Fibroblast of skin of scalp (primary cell): ENCODE measurements at regions not wholly inside any gene's neighbourhood (a gene's known extent, or its start where the extent isn't known, plus 50 kb on each side); places are given as distances from the start of the nearest gene placed in this dataset.
"Not testable (repeated sequence)": the region's sequence is repeated elsewhere in the genome, so short reads cannot be mapped to it uniquely, and the experiment has no call there.

ENCODE experiments used
- DNase-seq: peaks from one replicate; pipeline ENCODE4 v3.0.0-alpha.2; 2013

DNA sequence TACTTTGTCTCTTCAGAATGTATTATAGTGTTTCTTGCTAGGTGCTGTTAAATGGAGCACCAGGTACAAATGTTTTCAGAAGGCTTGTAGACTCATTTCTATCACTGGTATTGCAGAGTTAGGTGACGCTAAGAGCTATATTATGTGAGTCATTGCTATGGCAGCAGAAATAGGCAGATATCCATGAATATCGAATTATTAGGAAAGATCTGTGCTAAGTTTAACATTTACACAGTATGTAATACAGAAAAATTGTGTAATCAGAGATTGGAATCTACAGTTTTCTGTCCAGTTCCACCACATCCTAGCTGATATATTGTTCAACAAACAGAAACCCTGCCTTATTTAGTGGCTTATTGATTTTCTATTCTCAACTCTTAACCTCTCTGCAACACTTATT, 1025.5 kb downstream of the STIM2 start:
- no peak for DNase-seq

DNA sequence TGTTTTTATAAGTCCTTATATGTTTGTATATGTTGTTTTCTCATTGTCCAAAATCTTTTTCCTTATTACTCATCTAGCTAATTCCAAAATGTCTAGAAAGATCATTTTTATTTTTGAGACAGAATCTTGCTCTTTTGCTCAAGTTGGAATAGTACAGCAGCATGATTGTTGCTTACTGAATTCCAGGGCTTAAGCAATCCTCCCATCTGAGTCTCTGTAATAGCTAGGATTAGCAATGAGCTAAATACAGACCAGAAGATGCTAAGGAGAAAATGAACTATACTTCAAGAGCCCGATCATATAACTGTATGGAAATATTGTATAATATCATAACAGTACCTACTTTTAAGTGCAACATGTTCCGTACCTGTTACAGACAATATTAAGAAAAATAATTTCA, 1027.0 kb downstream of the STIM2 start:
- no peak for DNase-seq

DNA sequence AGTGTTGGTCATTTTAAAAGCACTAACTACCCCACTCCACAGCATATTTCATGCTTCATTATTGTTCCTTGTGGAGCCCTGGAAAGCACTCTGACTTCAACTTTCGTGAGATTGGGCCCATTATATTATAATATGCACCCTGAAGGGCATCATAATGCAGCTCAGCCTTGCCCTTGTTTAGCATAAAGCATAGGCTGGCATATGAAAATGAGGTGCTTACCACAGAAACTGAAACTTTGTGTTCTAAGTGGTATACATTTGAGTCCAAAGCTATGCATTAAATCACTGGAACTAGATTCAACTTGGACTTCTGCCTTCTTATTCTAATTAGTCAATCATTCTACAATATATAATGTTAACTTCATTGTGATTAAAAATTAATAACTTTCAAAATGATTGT, 1027.9 kb downstream of the STIM2 start:
- no peak for DNase-seq

DNA sequence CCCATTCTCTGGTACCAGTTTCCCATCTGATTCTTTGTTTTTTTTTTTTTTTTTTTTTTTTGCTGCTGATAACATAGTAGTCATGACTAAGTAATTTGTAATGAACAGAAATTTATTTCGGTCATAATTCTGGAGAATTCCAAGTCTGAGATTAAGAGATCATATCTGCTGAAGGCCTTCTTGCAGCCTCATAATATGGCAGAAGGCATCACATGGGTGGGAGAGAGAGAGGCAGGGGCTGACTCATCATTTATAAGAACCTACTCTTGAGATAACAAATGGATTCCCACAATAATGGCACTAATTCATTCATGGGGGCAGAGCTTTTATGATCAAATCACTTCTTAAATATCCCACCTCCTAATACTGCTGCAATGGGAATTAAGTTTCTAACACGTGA, 1034.3 kb downstream of the STIM2 start:
- DNase-seq = peak; percentile 1

DNA sequence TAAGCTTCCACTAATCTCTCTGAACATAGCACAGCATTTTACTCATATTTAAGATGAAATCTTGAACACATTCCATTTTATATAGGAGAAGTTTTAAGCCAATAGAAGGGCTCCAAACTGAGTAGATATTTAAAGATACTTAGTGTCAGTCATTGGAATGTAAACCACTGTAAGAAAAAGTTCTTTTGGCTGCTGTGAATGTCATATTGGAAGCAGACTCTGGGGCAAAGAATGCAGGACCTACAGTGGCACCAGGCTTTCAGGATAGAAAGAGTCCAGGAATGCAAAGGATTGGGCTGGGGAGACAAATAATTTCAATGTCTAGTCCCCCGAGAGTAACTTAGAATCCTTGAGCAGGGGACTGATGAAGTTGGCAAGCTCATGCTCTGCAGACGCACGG, 1047.7 kb downstream of the STIM2 start:
- peak; percentile 79 for DNase-seq

DNA sequence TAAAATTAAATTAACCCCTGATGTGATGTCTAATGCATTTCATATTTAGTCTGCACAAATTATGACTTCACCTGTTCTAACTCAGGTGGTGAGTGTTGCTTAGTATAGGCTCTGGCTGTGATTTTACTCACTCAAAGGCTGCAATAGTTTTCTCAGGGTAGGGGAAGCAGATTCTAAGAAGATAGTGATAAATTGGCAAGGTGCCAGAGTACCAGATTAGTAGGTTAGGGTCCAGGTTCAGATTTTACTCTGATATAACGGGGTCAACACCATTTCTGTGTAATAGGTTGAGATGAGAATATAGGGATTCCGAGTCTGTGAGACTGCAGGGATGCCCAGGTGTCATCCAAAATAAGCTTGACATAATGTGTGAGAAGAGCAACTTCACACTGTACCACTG, 1049.6 kb downstream of the STIM2 start:
- no peak for DNase-seq

DNA sequence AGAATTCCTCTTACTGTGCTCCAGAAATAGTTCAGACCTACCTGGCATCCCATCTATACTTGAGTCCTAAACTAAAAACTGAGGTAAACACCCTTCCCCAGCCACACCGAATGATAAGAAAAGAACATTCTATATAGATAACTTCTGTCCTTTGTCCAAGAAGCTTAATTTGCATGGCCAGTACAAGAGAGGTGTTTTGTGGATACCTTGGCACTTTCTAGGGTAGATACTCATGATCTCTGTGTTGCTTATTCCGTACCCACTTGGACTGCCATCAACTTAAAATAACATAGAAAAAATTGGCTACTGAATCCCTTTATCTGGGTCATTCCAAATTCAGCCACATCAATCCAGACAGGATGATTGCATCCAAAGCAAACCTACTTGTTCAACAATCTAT, 1050.4 kb downstream of the STIM2 start:
- no peak for DNase-seq

DNA sequence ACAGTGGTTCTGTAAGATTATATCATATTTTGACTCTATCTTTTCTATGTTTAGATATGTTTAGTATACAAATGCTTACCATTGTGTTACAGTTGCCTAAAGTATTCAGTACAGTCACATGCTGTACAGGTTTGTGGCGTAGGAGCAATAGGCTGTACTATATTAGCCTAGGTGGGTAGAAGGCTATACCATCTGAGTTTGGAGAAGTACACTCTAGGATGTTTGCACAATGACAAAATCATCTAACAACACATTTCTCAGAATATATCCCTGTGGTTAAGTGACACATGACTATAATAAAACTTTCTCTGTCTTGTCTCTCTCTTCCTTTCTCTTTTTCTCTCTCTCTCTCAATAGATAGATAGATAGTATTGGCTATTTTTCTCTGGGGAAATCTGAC, 1053.1 kb downstream of the STIM2 start:
- no peak for DNase-seq

DNA sequence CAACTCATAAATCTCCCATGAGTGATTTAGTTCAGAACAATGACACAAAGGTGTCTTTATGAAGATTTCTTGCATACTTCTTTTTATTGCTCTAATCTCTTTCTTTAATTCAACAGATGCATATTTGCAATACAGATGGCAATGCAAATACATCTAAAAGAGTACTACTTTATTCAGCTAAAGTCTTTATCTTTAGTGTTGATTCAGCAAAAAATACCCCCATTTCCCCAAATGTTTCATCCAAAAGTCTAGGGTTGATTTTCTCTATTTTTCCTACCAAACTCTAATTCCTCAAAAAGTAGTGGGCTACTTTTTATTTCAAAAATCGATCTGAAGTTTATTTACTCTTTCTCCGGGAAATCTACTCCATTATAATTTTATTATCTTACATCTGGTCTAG, 1055.2 kb downstream of the STIM2 start:
- DNase-seq = no peak

DNA sequence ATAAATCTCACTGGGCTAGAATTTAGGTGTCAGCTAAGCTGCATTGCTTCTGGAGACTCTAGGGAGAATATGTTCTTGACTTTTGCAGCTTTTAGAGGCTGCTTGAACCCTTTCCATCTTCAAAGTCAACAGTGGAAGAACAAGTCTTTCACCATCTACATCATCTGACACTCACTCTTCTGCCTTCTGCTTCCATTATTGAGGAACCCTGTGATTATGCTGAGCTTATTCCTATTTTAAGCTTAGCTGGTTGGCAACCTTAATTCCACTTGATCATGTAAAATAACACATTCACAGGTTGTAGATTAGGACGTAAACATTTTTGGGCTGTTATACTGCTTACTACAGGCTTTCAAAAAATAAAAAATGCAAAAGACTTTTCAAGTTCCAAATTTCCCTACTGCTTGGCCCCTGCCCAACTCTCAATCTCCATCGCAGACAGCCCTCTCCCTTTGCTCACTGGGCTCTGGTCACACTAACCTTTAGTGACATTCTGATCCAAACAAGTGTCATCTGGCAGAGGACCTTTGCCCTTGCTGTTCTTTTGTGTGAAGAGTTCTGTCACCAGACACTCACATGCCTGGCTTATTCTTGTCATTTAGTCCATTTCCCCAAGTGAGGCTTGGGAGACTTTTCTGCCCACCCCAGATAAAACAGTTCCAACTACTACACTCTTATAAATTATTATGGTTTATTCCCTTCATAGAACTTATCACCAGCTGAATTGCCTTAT, 1056.0 kb downstream of the STIM2 start:
- DNase-seq = no peak

DNA sequence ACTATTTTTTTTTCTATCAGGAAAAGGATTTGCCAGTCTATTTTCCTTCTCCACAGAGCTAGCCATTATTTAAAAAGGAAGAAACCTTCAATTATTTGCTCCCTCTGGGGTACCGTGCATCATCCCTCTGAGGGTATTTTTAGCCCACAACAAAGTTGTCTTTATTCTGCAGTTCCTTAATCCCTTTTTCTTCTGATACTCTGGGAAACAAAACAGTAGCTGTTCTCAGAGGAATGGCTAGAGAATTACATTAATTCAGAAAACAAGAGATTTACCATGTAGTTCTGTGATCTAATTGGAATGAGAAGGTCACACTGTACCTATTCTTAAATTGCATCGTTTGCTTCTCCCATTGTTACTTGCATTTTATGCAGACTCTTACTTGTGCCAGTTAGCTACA, 1056.7 kb downstream of the STIM2 start:
- no peak for DNase-seq

DNA sequence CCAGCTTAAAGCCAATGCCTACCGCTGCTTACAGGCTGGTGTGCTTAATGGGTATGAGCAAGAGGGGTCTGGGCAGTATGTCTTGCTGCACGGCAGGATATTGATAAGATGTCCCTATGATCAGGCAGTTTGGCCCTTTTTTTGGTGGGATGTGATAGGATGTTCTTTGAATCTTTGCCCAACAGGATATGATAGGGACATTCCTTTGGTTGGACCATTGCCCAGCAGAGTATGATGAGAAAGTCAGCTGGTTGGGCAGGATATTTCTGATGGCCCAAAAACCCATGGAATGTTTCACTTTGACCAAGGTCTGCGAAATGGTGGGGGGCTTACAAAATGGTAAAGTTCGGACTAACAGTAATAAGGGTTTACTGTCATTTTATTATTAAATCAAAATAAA, 1060.6 kb downstream of the STIM2 start:
- peak; percentile 66 for DNase-seq

DNA sequence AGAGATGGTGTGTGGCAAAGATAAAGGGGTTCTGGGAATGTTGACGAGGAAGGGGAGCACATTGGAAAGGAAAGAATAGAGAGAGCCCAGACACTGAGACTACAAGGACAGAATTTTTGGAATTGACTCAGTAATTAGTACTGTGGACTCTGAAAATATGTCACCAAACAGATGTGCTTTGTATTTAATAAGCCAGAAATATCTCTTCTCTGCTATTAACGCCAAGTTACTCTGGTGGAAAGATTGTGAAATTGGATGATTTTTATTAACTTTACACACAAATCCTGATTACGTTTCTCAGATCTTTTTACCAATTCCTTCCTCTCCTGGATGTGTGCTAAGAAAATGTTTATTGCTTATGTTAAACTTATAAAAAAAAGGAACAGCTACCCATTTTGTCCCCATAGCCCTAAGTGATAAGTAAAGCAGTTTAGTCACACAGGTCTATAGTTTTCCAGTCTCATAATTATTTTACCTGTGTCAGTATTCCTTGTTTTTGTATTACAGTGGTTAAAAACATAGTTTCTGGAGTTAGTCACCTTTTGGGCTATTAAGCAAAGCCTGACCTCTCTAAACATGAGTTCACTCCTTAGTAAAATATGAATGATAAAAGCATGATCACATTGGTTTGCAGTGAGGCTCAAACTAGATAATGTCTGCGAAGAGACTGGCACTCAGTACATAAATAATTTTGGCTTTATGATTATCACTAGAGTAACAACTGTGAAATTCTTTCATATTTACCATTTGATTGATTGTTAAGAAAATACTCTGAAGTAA, 1068.3 kb downstream of the STIM2 start:
- no peak for DNase-seq

DNA sequence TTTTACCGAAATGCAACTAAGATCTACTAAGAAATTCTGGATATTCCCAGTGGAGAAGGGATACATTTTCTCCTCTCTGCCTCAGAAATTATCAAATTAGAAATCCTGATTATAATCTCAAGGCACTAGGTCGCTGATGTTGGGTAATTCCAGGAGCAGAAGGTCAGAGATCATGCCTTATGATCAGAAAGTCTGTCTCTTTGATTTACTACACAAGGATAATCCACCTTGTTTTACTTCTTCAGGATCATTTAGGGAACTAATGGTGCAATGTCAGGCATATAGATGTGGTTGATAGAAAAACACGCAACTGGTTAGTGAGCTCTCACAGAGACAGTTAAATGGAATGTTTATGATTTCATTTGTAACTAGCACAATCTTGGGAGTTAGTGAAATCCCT, 1069.7 kb downstream of the STIM2 start:
- no peak for DNase-seq

DNA sequence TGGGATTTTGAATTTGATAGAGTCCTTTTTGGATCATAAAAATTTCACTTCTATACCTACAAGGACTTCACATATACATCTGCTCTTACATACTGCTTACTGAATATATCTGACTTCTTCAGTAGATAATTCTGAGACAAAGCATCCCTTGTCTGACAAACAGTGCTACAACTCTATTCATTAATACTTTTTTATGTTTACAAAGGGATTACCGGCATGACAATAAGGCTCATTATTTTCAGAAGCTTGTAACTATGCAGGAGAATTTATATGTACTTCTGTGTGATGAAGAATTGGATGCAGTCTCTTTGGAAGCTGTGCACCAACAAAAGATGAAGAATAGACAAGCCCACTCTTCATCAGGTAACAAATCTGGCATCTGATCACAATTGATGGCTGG, 1070.3 kb downstream of the STIM2 start:
- no peak for DNase-seq

DNA sequence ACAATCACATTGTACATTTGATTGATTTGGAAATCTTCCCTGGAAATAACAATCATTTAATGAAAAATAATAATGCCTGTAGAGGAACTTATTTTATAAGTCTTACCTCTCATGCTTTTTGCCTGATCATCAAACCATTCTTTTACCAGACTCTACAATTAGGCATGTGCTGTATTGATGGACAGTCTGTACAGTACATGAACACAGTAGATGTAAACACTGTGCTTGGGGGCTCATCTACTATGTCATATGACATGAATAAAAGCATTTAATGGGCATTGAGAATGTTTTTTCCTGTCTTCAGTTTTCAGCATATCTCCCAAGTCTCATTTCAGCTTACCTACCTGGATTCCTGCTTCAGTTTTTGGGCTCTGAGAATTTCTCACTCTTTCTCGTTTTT, 1070.9 kb downstream of the STIM2 start:
- DNase-seq = no peak

DNA sequence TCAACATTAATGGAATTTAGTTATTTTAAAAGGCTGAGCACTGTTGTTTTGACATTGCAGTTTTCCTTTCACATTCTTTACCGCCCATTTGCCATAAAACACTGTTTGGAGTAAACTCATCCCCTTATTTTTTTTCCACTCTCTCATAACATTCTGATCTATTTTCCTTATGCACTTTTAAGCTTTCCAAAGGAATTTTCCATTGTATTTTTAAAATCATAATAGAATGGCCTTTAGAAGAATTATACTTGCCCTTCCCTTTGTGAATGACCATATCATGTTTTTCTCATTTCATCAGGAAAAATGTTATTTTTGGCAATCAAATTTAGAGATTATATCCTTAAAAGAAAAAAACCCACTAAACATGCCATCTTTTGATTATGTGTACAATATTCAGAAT, 1074.2 kb downstream of the STIM2 start:
- no peak for DNase-seq

DNA sequence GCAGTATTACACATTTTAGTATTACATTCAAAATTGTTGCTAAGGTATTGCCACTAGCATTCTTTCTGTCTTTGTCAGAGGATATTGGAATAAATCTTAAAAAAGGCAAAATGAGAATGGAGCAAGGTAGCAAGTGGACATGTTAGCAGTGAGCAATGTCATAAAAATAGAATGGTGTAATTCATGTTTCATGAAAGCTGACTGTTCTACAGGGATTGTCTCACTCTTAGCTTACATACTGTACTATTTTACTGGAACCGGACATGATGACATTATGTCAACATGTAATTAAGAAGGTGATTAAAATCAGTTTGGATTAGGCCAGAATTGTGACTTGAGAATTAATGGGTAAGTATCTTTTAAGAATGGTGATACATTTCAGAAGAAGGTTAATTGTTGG, 1086.2 kb downstream of the STIM2 start:
- DNase-seq = no peak

DNA sequence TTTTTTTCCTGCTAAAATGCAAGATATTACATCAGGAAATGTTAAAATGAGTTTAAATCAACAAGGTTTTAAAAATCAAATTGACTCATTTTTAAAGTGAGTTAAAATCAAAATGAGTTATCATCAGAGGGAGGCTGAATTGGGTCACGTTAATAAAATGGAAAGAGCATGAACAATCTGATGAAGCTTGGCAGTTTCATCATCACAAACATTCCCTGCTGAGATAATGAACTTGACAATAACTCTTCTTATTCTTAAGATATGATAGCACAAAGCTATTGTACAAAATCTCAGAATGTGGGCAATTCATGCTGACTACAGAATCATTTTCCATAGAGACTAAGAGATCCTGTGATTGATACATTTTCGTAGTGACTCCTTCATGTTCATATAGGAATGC, 1086.7 kb downstream of the STIM2 start:
- DNase-seq = no peak

DNA sequence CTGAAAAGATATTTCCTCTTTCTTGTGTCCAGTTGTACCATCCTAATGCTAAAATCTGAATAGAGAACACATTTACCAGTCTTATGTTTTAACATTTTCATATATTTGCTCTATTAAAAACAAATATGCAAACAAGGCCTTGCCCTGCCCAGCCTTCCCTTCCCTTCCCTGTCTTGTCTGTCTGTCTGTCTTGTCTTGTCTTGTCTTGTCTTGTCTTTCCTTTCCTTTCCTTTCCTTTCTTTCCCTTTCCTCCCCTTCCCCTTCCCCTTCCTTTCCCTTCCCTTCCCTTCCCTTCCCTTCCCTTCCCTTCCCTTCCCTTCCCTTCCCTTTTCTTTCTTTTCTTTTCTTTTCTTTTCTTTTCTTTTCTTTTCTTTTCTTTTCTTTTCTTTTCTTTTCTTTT, 1103.5 kb downstream of the STIM2 start:
- DNase-seq = no peak

DNA sequence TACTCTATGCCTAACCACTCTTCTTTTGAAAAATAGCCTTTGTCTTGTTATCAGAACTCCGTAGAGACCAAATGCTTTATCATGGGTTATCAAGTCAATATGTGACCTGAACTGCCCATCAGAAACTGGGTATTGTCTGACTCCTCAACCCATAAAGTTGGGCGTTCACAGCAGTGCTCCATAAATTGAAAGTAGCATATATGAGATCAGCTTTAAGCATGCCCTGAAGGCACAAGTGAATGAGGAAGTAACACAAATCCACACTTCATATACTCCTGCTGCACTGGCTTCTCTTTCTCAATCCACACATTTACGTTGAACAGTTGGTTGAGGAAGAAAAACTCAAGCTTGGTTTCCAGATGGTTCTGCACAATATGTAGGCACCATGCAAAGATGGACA, 1106.0 kb downstream of the STIM2 start:
- DNase-seq = no peak

DNA sequence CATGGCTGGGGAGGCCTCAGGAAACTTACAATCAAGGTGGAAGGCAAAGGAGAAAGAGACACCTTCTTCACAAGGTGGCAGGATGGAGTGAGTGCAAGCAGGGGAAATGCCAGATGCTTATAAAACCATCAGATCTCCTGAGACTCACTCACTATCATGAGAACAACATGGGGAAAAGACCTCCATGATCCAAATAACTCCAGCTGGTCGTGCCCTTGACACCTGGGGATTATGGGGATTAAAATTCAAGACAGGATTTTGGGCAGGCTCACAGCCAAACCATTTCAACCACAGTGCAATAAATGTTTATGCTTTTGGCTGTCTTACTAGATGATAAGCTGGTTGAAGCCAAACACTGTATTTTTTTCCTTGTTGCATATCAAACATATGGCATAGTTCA, 1112.4 kb downstream of the STIM2 start:
- no peak for DNase-seq

DNA sequence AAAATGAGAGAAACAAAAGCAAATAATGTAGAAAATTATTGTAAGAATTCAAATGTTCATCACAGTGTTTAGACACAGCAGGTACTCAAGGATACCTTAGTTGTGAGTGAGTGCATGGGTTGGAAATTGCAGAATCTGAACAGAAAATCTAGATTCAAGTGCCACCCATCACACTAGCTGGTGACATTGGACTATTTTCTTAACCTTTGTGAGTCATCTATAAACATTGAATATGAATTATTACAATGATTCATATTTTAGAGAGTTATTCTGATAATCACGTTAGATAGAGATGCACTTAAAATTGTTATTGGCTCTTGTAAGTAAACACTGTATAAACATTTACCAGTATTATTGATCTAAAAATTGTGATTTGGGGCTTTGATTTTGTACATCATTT, 1113.1 kb downstream of the STIM2 start:
- no peak for DNase-seq

DNA sequence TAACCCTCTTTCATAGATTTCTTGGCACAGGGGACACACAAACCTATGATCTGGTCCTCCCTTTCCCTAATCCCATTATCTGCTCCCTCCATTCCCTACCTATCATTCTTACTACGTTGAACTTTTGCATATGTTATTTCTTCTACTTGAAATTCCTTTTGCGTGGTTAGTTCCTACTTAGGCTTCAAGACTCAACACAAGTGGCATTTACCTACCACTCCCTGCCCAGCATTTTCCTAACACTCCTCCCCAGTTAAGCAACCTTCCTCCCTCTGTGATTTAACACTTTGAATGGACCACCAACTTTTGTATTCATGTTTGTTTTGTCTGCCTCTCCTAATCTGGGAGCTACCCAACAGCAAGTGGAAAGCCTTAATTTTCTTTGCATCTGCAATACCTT, 1113.7 kb downstream of the STIM2 start:
- DNase-seq = no peak

DNA sequence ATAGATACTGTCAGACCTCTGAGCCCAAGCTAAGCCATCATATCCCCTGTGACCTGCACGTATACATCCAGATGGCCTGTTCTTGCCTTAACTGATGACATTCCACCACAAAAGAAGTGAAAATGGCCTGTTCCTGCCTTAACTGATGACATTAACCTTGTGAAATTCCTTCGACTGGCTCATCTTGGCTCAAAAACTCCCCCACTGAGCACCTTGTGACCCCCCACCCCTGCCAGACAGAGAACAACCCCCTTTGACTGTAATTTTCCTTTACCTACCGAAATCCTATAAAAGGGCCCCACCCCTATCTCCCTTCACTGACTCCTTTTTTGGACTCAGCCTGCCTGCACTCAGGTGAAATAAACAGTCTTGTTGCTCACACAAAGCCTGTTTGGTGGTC, 1114.2 kb downstream of the STIM2 start:
- not testable (repeated sequence) for DNase-seq
